ENCODE measurements at regions not wholly inside any gene's neighbourhood (a gene's known extent, or its start where the extent isn't known, plus 50 kb on each side); places are given as distances from the start of the nearest gene placed in this dataset.
"Not testable (repeated sequence)": the region's sequence is repeated elsewhere in the genome, so short reads cannot be mapped to it uniquely, and the experiment has no call there.

GRCh38 chr3:127085576-127085975, 102.7 kb downstream of the PLXNA1 start:
- Histone ChIP-seq H3K9me3 (replicated peaks; ENCODE audit: control insufficient read depth, insufficient read depth, low read length) (no peaks in the 10 kb centered on the region), H3K4me3 (replicated peaks in 1 of 3; ENCODE audit: insufficient read depth in 1 of 3, low read depth in 1 of 3, low read length in 3 of 3) (no peak overlapping the region), H4K20me1 (replicated peaks; ENCODE audit: control insufficient read depth, extremely low read depth, insufficient read depth, low read length) (no peaks in the 10 kb centered on the region), H3K79me2 (ENCODE audit: control insufficient read depth, insufficient read depth, low read length) (no peaks in the 10 kb centered on the region), H3K9ac (replicated peaks; ENCODE audit: extremely low read depth, insufficient read depth, low read length) (no peak overlapping the region), H3K27ac (ENCODE audit: insufficient read depth, low read depth, low read length) (no peak overlapping the region), H3K36me3 (ENCODE audit: control insufficient read depth in 2 of 2, extremely low read depth in 1 of 2, insufficient read depth in 2 of 2, low read length in 2 of 2) (no peaks in the 10 kb centered on the region), H3K4me2 (ENCODE audit: insufficient read depth, low read length) (no peak overlapping the region), H3K9me1 (replicated peaks; ENCODE audit: control insufficient read depth, extremely low read depth, insufficient read depth, low read length) (no peaks in the 10 kb centered on the region), H2AFZ (ENCODE audit: low read depth, low read length) (no peak overlapping the region), H3K27me3 (ENCODE audit: control insufficient read depth in 2 of 2, insufficient read depth in 2 of 2, low read length in 2 of 2) (no peaks in the 10 kb centered on the region), H3K4me1 (ENCODE audit: control insufficient read depth, extremely low read depth, insufficient read depth, low read length) (no peaks in the 10 kb centered on the region)
- DNase-seq (ENCODE audit: low read depth, low spot score) (no peak), FAIRE-seq (no peak)
- CTCF ChIA-PET: no interaction called here
- dilution Hi-C loops (cut with MboI; ENCODE audit: extremely low pct_ligation_motif_present, low sequenced_read_pairs): no loop called here
- TF ChIP-seq, protein P1, sequence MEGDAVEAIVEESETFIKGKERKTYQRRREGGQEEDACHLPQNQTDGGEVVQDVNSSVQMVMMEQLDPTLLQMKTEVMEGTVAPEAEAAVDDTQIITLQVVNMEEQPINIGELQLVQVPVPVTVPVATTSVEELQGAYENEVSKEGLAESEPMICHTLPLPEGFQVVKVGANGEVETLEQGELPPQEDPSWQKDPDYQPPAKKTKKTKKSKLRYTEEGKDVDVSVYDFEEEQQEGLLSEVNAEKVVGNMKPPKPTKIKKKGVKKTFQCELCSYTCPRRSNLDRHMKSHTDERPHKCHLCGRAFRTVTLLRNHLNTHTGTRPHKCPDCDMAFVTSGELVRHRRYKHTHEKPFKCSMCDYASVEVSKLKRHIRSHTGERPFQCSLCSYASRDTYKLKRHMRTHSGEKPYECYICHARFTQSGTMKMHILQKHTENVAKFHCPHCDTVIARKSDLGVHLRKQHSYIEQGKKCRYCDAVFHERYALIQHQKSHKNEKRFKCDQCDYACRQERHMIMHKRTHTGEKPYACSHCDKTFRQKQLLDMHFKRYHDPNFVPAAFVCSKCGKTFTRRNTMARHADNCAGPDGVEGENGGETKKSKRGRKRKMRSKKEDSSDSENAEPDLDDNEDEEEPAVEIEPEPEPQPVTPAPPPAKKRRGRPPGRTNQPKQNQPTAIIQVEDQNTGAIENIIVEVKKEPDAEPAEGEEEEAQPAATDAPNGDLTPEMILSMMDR (IDR thresholded peaks at IDR 0.05; ENCODE audit: extremely low read depth in 1 of 2, insufficient read depth in 1 of 2, low read depth in 1 of 2, low read length in 2 of 2): no peak
- no peak for TF ChIP-seq GATA2 (IDR thresholded peaks at IDR 0.05; ENCODE audit: insufficient read depth, insufficient read length, low read depth, low read length)
- TF ChIP-seq, protein P2, sequence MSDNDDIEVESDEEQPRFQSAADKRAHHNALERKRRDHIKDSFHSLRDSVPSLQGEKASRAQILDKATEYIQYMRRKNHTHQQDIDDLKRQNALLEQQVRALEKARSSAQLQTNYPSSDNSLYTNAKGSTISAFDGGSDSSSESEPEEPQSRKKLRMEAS (IDR thresholded peaks at IDR 0.05; ENCODE audit: insufficient read depth, insufficient read length): no peak
- TF ChIP-seq EZH2 (IDR thresholded peaks at IDR 0.05; ENCODE audit: borderline replicate concordance, low read depth, low read length, severe bottlenecking): no peak
- TF ChIP-seq POLR2A (IDR thresholded peaks at IDR 0.05; ENCODE audit: low read depth, low read length): no peak
- no peak for TF ChIP-seq MYC (IDR thresholded peaks at IDR 0.05; ENCODE audit: low read depth, low read length)
- TF ChIP-seq FOS (IDR thresholded peaks at IDR 0.05; ENCODE audit: borderline replicate concordance, insufficient read depth, low read length): no peak
- no peak for TF ChIP-seq POLR2AphosphoS5 (IDR thresholded peaks at IDR 0.05; ENCODE audit: insufficient read depth, low read depth, low read length)
- TF ChIP-seq JUN (IDR thresholded peaks at IDR 0.05; ENCODE audit: borderline replicate concordance, insufficient read depth, insufficient read length, low read depth): no peak
- intact Hi-C loops (cut with micrococcal nuclease): no loop called here
- BruUV-seq (replicated peaks): no TSS peak
- POLR2A ChIA-PET: no interaction called here

DNA sequence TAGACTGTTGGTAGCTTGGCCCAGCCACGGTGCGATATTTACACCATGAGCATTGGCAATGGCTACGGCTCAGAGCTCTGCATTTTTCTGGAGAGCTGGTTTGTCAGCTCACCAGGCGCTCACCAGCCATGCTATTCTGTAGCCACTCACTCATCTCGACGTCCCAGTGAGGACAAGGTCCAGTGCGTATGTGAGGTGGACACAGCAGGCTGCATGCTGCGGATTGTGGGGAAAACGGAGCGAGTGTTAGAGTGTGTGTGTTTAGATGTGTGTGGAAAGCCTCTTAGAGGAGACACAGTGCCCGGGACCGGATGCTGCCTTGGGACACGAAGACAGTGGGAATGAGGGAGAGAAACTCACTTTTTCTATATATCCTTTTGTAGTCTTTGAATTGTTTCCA, 103.7 kb downstream of the PLXNA1 start:
- H3K9me3 ChIP-seq (replicated peaks; ENCODE audit: control insufficient read depth, insufficient read depth, low read length); dilution Hi-C loops (cut with MboI; ENCODE audit: extremely low pct_ligation_motif_present, low sequenced_read_pairs); H3K79me2 ChIP-seq (ENCODE audit: control insufficient read depth, insufficient read depth, low read length); CTCF ChIA-PET; intact Hi-C loops (cut with micrococcal nuclease); FAIRE-seq; H3K9ac ChIP-seq (replicated peaks; ENCODE audit: extremely low read depth, insufficient read depth, low read length); H3K4me1 ChIP-seq (ENCODE audit: control insufficient read depth, extremely low read depth, insufficient read depth, low read length); DNase-seq (ENCODE audit: low read depth, low spot score); BruUV-seq (replicated peaks); H4K20me1 ChIP-seq (replicated peaks; ENCODE audit: control insufficient read depth, extremely low read depth, insufficient read depth, low read length); H3K27me3 ChIP-seq (ENCODE audit: control insufficient read depth in 2 of 2, insufficient read depth in 2 of 2, low read length in 2 of 2); H3K4me2 ChIP-seq (ENCODE audit: insufficient read depth, low read length); H2AFZ ChIP-seq (ENCODE audit: low read depth, low read length); H3K36me3 ChIP-seq (ENCODE audit: control insufficient read depth in 2 of 2, extremely low read depth in 1 of 2, insufficient read depth in 2 of 2, low read length in 2 of 2); H3K4me3 ChIP-seq (replicated peaks in 1 of 3; ENCODE audit: insufficient read depth in 1 of 3, low read depth in 1 of 3, low read length in 3 of 3); H3K9me1 ChIP-seq (replicated peaks; ENCODE audit: control insufficient read depth, extremely low read depth, insufficient read depth, low read length); POLR2A ChIA-PET; H3K27ac ChIP-seq (ENCODE audit: insufficient read depth, low read depth, low read length): not testable (repeated sequence)
